Fibroblast of peridontal ligament (primary cell): ENCODE measurements at regions not wholly inside any gene's neighbourhood (a gene's known extent, or its start where the extent isn't known, plus 50 kb on each side); places are given as distances from the start of the nearest gene placed in this dataset.

Experiments
- DNase-seq: peaks from one replicate; pipeline ENCODE4 v3.0.0-alpha.2; 2010; ENCODE audit errors: extremely low read depth

- no peak for DNase-seq
Measured at GRCh38 chr15:68871507-68871906, 50.8 kb upstream of the ANP32A start.

GRCh38 chr15:68874788-68875187, 54.1 kb upstream of the ANP32A start:
- DNase-seq: no peak

DNA sequence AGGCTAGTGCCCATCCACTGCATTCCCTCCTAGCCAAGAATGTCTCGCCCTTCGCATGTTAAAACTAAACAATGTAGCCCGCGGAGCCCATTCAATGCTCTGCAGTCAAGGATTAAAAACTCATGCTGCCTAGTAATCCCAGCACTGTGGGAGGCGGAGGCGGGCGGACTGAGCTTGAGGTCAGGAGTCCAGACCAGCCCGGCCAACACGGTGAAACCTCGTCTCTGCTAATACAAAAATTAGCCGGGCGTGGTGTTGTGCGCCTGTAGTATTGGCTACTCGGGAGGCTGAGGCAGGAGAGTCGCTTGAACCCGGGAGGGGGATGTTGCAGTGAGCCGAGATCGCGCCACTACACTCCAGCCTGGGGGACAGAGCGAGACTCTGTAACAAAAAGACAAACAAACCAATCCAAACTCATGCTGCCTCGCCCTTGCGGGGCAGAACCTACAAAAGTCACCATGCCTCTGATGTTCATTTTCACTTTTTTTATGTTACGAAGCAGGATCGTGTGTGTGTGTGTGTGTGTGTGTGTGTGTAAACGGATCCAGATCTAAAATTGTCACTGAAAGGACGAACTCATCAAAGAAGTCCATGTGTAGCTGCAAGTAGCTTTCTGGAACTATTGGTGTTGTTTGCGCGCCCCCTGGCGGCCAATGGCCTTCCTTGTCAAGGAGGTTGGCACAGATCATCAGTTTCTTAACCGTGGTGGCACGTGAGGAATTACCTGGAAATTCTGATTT, 54.8 kb upstream of the SPESP1 start:
- peak; percentile 92 for DNase-seq

- no peak for DNase-seq
Measured at GRCh38 chr15:68877626-68878025, 52.7 kb upstream of the SPESP1 start.

DNA sequence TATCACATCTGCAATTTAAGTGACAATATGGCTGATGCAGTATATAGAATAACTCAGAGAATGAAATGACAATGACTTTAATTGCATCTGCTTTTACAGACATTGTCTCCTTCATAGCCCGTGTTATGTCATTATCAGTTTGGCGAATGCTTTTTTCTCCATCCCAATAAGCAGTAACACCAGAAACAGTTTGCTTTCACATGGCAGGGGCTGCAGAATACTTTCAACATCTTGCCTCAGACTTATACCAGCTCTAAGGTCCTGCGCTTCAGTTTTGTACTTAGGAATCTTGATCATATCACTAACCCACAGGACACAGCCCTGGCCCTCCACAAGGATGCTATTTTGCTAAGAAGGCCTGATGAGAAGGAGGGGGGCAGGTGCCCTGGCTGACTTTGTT, 49.9 kb upstream of the SPESP1 start:
- no peak for DNase-seq
